ENCODE measurements at regions not wholly inside any gene's neighbourhood (a gene's known extent, or its start where the extent isn't known, plus 50 kb on each side); places are given as distances from the start of the nearest gene placed in this dataset.
A peak's percentile ranks its signal among the peaks of the same experiment; 100 is the strongest.

DNA sequence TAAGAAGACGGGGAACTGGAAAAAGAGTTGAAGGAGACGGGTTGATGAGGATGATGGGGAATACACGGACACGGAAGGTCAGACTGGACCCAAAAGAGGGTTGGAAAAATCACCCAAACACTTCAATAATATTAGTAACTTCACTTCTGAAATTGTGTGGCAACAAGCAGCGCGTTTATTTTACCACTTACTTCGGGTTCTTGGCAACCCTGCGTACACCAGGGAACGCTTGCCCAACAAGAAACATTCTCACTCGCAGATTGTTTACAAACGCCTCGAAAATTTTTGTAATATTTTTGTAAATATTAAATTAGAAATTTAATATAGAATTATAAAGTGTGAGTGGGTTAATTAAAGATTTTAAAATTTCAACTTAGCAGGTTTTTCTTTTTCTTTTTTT is 99.5 kb downstream of the CEBPB start:
- Histone ChIP-seq H3K27ac (no peak overlapping the region), H3K27me3 (no peaks in the 10 kb centered on the region), H3K4me3 (no peak overlapping the region), H3K36me3 (no peaks in the 10 kb centered on the region), H3K4me1 (peaks cover 9 to 33% (median 23%) of the 10 kb centered on the region in 4 donors), H3K9me3 (no peaks in the 10 kb centered on the region)
- no peak for TF ChIP-seq POLR2A (IDR thresholded peaks at IDR 0.05)
- no peak for TF ChIP-seq EP300 (IDR thresholded peaks at IDR 0.05; ENCODE audit: low read depth)
- TF ChIP-seq POLR2AphosphoS5 (IDR thresholded peaks at IDR 0.05): no peak
- TF ChIP-seq, protein P1, sequence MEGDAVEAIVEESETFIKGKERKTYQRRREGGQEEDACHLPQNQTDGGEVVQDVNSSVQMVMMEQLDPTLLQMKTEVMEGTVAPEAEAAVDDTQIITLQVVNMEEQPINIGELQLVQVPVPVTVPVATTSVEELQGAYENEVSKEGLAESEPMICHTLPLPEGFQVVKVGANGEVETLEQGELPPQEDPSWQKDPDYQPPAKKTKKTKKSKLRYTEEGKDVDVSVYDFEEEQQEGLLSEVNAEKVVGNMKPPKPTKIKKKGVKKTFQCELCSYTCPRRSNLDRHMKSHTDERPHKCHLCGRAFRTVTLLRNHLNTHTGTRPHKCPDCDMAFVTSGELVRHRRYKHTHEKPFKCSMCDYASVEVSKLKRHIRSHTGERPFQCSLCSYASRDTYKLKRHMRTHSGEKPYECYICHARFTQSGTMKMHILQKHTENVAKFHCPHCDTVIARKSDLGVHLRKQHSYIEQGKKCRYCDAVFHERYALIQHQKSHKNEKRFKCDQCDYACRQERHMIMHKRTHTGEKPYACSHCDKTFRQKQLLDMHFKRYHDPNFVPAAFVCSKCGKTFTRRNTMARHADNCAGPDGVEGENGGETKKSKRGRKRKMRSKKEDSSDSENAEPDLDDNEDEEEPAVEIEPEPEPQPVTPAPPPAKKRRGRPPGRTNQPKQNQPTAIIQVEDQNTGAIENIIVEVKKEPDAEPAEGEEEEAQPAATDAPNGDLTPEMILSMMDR (IDR thresholded peaks at IDR 0.05): no peak
- no peak for DNase-seq
- intact Hi-C loops (cut with DNase I; ENCODE audit: low total_unique reads): loop anchor here (5.0 kb wide), 1 partner anchor 98 kb away; the partner anchor contains the start of gene CEBPB
- in situ Hi-C loops (cut with MboI; ENCODE audit: low pct_ligation_motif_present in 1 of 4, low pct_unique_long_range_greater_than_20kb in 1 of 4, low sequenced_read_pairs in 3 of 4): loop anchor here in 1 of 4 donors (25.0 kb wide), 1 partner anchor 172 kb away; no protein-coding TSS in a partner anchor
- WGBS, 2 donors (ENCODE audit: low coverage in 1 of 2): 86 to 92% methylated on average over 12 of the region's 12 CpGs

DNA sequence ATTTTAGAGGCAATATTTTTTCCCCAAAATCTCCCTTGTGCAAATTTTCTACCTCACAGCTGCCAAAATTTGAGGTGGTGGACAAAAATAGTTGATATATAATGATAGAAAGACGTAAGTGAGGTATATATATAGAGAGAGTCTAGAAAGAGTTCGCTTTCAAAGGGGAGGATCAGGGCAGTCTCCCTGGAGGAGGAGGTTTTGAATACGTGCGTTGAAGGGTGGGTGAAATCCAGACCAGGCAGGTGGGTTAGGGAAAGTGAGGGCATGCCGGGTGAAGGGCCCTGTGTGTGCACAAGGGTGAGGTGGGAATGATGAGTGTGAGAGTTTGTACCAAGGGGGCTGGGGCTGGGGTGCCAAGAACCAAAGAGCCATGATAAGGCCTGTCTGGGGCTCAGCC is 100.2 kb downstream of the CEBPB start:
- H3K27me3 ChIP-seq: no peaks in the 10 kb centered on the region
- no peak overlapping the region for H3K4me3 ChIP-seq

DNA sequence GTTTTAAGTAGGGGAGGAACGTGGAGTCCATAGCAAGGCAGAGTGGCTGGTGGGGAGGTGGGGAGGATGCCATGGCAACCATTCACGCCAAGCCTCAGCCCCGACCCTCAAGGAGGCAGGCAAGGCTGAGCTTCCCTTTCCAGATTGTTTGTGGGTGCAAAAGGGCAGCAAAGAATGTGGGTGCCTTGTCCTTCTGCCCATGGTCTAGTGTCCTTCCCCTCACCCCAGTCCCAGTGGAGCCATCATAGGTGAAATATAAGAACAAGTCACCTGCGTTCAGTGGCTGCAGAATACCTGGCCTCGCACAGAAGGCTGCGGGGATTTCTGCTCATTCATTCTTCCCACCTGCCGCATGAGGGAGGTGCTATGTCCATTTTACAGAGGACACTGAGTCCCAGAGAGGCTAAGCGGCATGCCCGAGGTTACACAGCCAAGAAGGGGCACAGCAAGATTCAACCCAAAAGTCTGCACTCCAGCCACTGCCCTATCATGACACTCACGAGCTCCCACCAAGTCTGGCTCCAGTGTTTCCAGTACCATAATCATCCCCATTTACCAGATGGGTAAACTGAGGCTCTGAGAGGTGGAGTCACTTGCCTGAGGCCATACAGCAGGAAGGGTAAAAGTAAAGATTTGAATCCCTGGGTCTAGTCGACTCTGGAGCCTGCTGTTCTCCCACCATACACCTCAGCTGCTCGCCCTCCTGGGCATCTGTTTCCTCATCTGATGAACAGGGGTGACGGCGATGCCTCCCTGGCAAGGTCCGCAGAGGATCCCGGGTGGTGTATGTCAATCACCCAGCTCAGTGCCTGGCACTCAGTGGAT is 100.8 kb downstream of the CEBPB start:
- H3K27ac ChIP-seq: peak overlapping the region; percentile 65 to 77 (median 74)

More for the DNA sequence above, 100.2 kb downstream of the CEBPB start:
- WGBS, 2 donors (ENCODE audit: low coverage in 1 of 2): 87 to 88% methylated on average over 3 to 5 of the region's 5 CpGs
- DNase-seq: no peak
- TF ChIP-seq, protein P1 (IDR thresholded peaks at IDR 0.05): no peak
- TF ChIP-seq POLR2AphosphoS5 (IDR thresholded peaks at IDR 0.05): no peak
- TF ChIP-seq POLR2A (IDR thresholded peaks at IDR 0.05): no peak
- TF ChIP-seq EP300 (IDR thresholded peaks at IDR 0.05; ENCODE audit: low read depth): no peak
- in situ Hi-C loops (cut with MboI; ENCODE audit: low pct_ligation_motif_present in 1 of 4, low pct_unique_long_range_greater_than_20kb in 1 of 4, low sequenced_read_pairs in 3 of 4) (loop anchor here in 1 of 4 donors (25.0 kb wide), 1 partner anchor 171 kb away; no protein-coding TSS in a partner anchor), intact Hi-C loops (cut with DNase I; ENCODE audit: low total_unique reads) (loop anchor here (5.0 kb wide), 1 partner anchor 99 kb away; the partner anchor contains the start of gene CEBPB)
- Histone ChIP-seq H3K27ac (no peak overlapping the region), H3K4me1 (peaks cover 9 to 26% (median 20%) of the 10 kb centered on the region in 4 donors), H3K36me3 (no peaks in the 10 kb centered on the region), H3K9me3 (no peaks in the 10 kb centered on the region)

More for the DNA sequence above, 100.8 kb downstream of the CEBPB start:
- in situ Hi-C loops (cut with MboI; ENCODE audit: low pct_ligation_motif_present in 1 of 4, low pct_unique_long_range_greater_than_20kb in 1 of 4, low sequenced_read_pairs in 3 of 4): loop anchor here in 1 of 4 donors (25.0 kb wide), 1 partner anchor 171 kb away; no protein-coding TSS in a partner anchor
- no peaks in the 10 kb centered on the region for H3K9me3 ChIP-seq
- intact Hi-C loops (cut with DNase I; ENCODE audit: low total_unique reads): loop anchor here (5.0 kb wide), 1 partner anchor 99 kb away; the partner anchor contains the start of gene CEBPB
- no peak for TF ChIP-seq POLR2A (IDR thresholded peaks at IDR 0.05)
- TF ChIP-seq EP300 (IDR thresholded peaks at IDR 0.05; ENCODE audit: low read depth): no peak
- no peak for TF ChIP-seq POLR2AphosphoS5 (IDR thresholded peaks at IDR 0.05)
- TF ChIP-seq, protein P1 (IDR thresholded peaks at IDR 0.05): no peak
- WGBS, 2 donors (ENCODE audit: low coverage in 1 of 2): 84 to 91% methylated on average over 4 to 16 of the region's 16 CpGs
- H3K27me3 ChIP-seq: no peaks in the 10 kb centered on the region
- no peaks in the 10 kb centered on the region for H3K36me3 ChIP-seq
- H3K4me1 ChIP-seq: peaks cover 9 to 21% (median 18%) of the 10 kb centered on the region in 4 donors
- DNase-seq: no peak
- H3K4me3 ChIP-seq: no peak overlapping the region
